ENCODE measurements at regions not wholly inside any gene's neighbourhood (a gene's known extent, or its start where the extent isn't known, plus 50 kb on each side); places are given as distances from the start of the nearest gene placed in this dataset.

- H3K79me2 ChIP-seq (replicated peaks; ENCODE audit: insufficient read depth, low read length), result no peaks in the 10 kb centered on the region
These were observed 131.6 kb upstream of the E2F8 start for GRCh38 chr11:19372381-19372780.

GRCh38 chr11:19370100-19370861, 129.5 kb upstream of the E2F8 start:
- H4K20me1 ChIP-seq (ENCODE audit: insufficient read depth), result no peaks in the 10 kb centered on the region
- no peak overlapping the region for H3K27ac ChIP-seq (ENCODE audit: low read length)
- no peak overlapping the region for H3K4me2 ChIP-seq (ENCODE audit: low read length)
- no peak overlapping the region for H3K4me3 ChIP-seq (ENCODE audit: low read length)
- H3K9ac ChIP-seq (ENCODE audit: low read length), result no peak overlapping the region
- no peaks in the 10 kb centered on the region for H3K9me3 ChIP-seq (ENCODE audit: low read length)
- no peaks in the 10 kb centered on the region for H3K79me2 ChIP-seq (replicated peaks; ENCODE audit: insufficient read depth, low read length)
- no peaks in the 10 kb centered on the region for H3F3A ChIP-seq (ENCODE audit: insufficient read depth, low read length, poor library complexity, severe bottlenecking)
- no peaks in the 10 kb centered on the region for H3K36me3 ChIP-seq (ENCODE audit: insufficient read depth, low read length)
- H2AFZ ChIP-seq (ENCODE audit: low read depth, low read length), result no peak overlapping the region
- no peaks in the 10 kb centered on the region for H3K27me3 ChIP-seq (ENCODE audit: insufficient read depth, low read depth, low read length)
- no peaks in the 10 kb centered on the region for H3K9me2 ChIP-seq (ENCODE audit: insufficient read depth, low read length)
- no peak for TF ChIP-seq EZH2 (IDR thresholded peaks at IDR 0.05; ENCODE audit: borderline replicate concordance, insufficient read depth, low read length, poor library complexity, severe bottlenecking)
- no peak for TF ChIP-seq RAD21 (conservative IDR thresholded peaks at IDR 0.05)
- TF ChIP-seq EP300 (conservative IDR thresholded peaks at IDR 0.05; ENCODE audit: poor library complexity, severe bottlenecking), result no peak
- no peak for TF ChIP-seq TAF1 (IDR thresholded peaks at IDR 0.05; ENCODE audit: low read depth)
- TF ChIP-seq POLR2AphosphoS5 (IDR thresholded peaks at IDR 0.05), result no peak
- TF ChIP-seq MXI1 (conservative IDR thresholded peaks at IDR 0.05; ENCODE audit: poor library complexity, severe bottlenecking), result no peak
- TF ChIP-seq SMC3 (conservative IDR thresholded peaks at IDR 0.05; ENCODE audit: poor library complexity), result no peak
- no peak for TF ChIP-seq REST (IDR thresholded peaks at IDR 0.05; ENCODE audit: borderline replicate concordance)

More at GRCh38 chr11:19372381-19372780, 131.6 kb upstream of the E2F8 start:
- H3K9me3 ChIP-seq (ENCODE audit: low read length), result no peaks in the 10 kb centered on the region
- no peak overlapping the region for H3K9ac ChIP-seq (ENCODE audit: low read length)
- H3K4me2 ChIP-seq (ENCODE audit: low read length), result no peak overlapping the region
- no peak overlapping the region for H3K4me3 ChIP-seq (ENCODE audit: low read length)
- H2AFZ ChIP-seq (ENCODE audit: low read depth, low read length), result no peak overlapping the region
- H4K20me1 ChIP-seq (ENCODE audit: insufficient read depth), result no peaks in the 10 kb centered on the region
- TF ChIP-seq CTCF (IDR thresholded peaks at IDR 0.05; ENCODE audit: poor library complexity, severe bottlenecking), result no peak
- TF ChIP-seq REST (IDR thresholded peaks at IDR 0.05; ENCODE audit: borderline replicate concordance), result no peak
- TF ChIP-seq EZH2 (IDR thresholded peaks at IDR 0.05; ENCODE audit: borderline replicate concordance, insufficient read depth, low read length, poor library complexity, severe bottlenecking), result no peak
- TF ChIP-seq EP300 (conservative IDR thresholded peaks at IDR 0.05; ENCODE audit: poor library complexity, severe bottlenecking), result no peak
- no peak for TF ChIP-seq MXI1 (conservative IDR thresholded peaks at IDR 0.05; ENCODE audit: poor library complexity, severe bottlenecking)
- no peak for TF ChIP-seq SMC3 (conservative IDR thresholded peaks at IDR 0.05; ENCODE audit: poor library complexity)
- TF ChIP-seq RAD21 (conservative IDR thresholded peaks at IDR 0.05), result no peak
- no peak for TF ChIP-seq TAF1 (IDR thresholded peaks at IDR 0.05; ENCODE audit: low read depth)
- no peaks in the 10 kb centered on the region for H3K9me2 ChIP-seq (ENCODE audit: insufficient read depth, low read length)
- H3K27ac ChIP-seq (ENCODE audit: low read length), result no peak overlapping the region
- no peaks in the 10 kb centered on the region for H3F3A ChIP-seq (ENCODE audit: insufficient read depth, low read length, poor library complexity, severe bottlenecking)
- no peaks in the 10 kb centered on the region for H3K36me3 ChIP-seq (ENCODE audit: insufficient read depth, low read length)
- H3K27me3 ChIP-seq (ENCODE audit: insufficient read depth, low read depth, low read length), result no peaks in the 10 kb centered on the region

Data from neural cell (in vitro differentiated cells).